Ectodermal cell (in vitro differentiated cells): ENCODE measurements at regions not wholly inside any gene's neighbourhood (a gene's known extent, or its start where the extent isn't known, plus 50 kb on each side); places are given as distances from the start of the nearest gene placed in this dataset.

Experiments used
- H3K27ac ChIP-seq: 2 replicates; pipeline ENCODE4 v1.7.0; 2013; ENCODE audit warnings: mild to moderate bottlenecking, low read depth, low read length; ENCODE audit not compliant: insufficient read depth, poor library complexity, severe bottlenecking
- H3K27me3 ChIP-seq: 2 replicates; pipeline ENCODE4 v1.7.0; 2013; ENCODE audit warnings: mild to moderate bottlenecking, low read length; ENCODE audit not compliant: insufficient read depth, control insufficient read depth, poor library complexity, severe bottlenecking
- H3K36me3 ChIP-seq: one replicate; pipeline ENCODE4 v1.7.0; 2013; ENCODE audit warnings: low read length; ENCODE audit not compliant: control insufficient read depth, insufficient read depth
- H3K4me1 ChIP-seq: one replicate; pipeline ENCODE4 v1.7.0; 2013; ENCODE audit warnings: low read length; ENCODE audit not compliant: control insufficient read depth, insufficient read depth
- H3K4me3 ChIP-seq: 2 replicates; pipeline ENCODE4 v1.7.0; 2013; ENCODE audit warnings: low read depth, low read length, control low read depth; ENCODE audit not compliant: insufficient read depth
- H3K9me3 ChIP-seq: 2 replicates; pipeline ENCODE4 v1.7.0; 2013; ENCODE audit warnings: mild to moderate bottlenecking, low read length, moderate library complexity; ENCODE audit not compliant: control insufficient read depth
- WGBS, 2 experiments: methylation state at CpG; one replicate each; pipeline ENCODE4 v1.1.7; 2013; ENCODE audit warnings: missing lambda C conversion rate in 2 of 2; 5-methylcytosine and 5-hydroxymethylcytosine counted together

DNA sequence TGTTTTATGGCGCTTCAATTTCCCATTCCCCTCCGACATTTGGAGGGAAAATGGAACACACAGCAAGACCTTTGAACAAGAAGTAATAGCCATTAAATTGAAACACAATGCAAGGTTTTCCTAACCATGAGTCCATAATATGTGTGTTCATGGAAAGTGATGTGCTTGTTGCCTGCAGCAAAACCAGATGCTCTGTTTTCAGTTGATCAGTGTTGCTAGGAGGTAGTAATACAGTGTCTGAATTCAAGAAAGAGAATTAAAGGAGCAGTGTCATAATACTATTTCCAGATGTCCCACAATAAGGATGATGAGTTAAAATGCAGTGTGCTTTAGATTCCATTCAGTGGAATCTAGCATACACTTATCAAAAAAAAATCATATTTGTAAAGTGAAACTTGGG is 637.4 kb upstream of the API5 start:
- 89 to 100% methylated on average over 2 of the region's 2 CpGs for WGBS, 2 experiments
- Histone ChIP-seq H3K27ac (no peak overlapping the region), H3K27me3 (no peaks in the 10 kb centered on the region), H3K4me1 (no peaks in the 10 kb centered on the region), H3K4me3 (no peak overlapping the region), H3K9me3 (no peaks in the 10 kb centered on the region), H3K36me3 (no peaks in the 10 kb centered on the region)

DNA sequence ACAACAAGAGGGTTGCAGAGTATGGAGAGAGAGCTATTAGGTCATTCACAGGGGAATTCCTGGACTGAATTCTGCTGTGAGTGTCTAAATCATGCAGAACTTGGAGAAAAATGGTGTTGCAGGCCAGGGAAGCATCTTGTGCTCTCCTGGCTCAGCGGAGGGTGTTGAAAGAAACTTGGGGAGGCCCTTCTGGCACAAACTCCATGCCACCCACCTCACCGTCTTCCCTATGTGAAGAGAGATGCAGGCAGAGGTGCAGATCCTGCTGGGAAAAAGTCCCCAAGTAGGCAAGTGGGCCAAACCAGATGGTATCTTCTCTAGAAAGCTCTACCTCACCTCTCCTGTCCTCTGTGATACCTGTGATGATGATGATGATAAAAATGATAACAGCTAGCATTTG is 604.3 kb upstream of the API5 start:
- WGBS, 2 experiments, result 90 to 96% methylated on average over 2 of the region's 2 CpGs
- H3K36me3 ChIP-seq, result no peaks in the 10 kb centered on the region
- H3K27ac ChIP-seq, result no peak overlapping the region
- no peaks in the 10 kb centered on the region for H3K27me3 ChIP-seq
- no peaks in the 10 kb centered on the region for H3K9me3 ChIP-seq
- no peak overlapping the region for H3K4me3 ChIP-seq
- no peaks in the 10 kb centered on the region for H3K4me1 ChIP-seq

DNA sequence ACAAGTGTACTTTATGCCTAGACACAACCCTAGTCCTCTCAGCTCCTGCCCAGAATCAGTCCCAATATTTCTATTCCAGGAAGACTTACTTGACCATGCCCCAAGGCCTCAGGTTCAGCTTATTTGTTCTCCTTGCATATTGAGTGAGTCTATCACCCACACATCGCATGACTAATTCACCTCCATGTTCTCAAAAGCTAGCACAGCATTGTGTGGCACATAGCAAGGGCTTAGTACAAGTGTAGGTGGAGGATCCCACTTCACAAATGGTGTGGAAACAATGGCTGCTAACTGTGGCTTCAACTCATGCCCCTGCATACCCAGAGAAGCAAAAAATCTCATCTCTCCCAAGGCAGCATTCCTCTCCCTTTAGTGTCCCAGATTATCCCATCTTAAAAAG is 602.6 kb upstream of the API5 start:
- Histone ChIP-seq H3K4me3 (no peak overlapping the region), H3K27ac (no peak overlapping the region), H3K4me1 (no peaks in the 10 kb centered on the region), H3K9me3 (no peaks in the 10 kb centered on the region), H3K36me3 (no peaks in the 10 kb centered on the region), H3K27me3 (no peaks in the 10 kb centered on the region)
- 94 to 100% methylated on average over 1 of the region's 1 CpG for WGBS, 2 experiments

DNA sequence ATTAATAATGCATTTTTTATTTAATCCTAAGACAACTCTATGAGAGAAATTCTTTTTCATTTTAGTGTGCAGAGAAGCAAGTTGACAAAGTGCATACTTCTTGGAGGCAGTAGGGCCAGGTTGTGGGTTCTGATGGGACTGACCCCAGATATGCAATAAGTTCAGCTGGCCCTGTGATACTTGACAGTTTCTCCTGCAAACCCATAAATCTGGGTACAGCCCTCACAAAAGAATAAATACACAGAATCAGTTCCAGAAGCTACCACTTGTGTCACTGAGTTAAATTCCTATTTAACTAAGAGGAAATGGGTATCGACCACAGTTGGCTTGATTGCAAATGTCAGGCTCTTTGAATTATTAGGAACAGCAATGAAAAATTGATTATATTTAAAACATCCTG is 598.5 kb upstream of the API5 start:
- H3K27me3 ChIP-seq, result no peaks in the 10 kb centered on the region
- no peak overlapping the region for H3K4me3 ChIP-seq
- H3K27ac ChIP-seq, result no peak overlapping the region
- H3K36me3 ChIP-seq, result no peaks in the 10 kb centered on the region
- H3K9me3 ChIP-seq, result no peaks in the 10 kb centered on the region
- 100% methylated on average over 1 of the region's 1 CpG; no CpG with 5 or more reads in 1 of the 2 experiments for WGBS, 2 experiments
- no peaks in the 10 kb centered on the region for H3K4me1 ChIP-seq

DNA sequence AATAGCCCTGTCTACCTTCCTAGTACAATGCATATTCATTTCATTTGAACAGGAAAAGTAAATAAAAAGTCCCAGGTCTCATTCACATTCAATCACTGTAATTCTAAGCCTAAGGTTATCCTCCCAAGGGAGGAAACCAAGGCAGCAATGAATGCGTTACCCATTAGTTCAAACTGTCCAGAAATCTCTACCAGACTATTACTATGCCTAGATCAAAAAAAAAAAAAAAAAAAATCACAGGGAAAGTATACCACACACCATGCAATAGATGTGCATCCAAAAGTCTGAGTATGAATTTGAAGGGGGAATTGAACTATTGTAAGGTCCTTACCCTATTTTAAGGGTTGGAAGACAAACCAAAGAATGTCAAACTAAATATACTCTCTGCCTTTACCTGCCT is 598.0 kb upstream of the API5 start:
- no peak overlapping the region for H3K27ac ChIP-seq
- no peak overlapping the region for H3K4me3 ChIP-seq
- H3K9me3 ChIP-seq, result no peaks in the 10 kb centered on the region
- 0% methylated on average over 1 of the region's 1 CpG for WGBS, 2 experiments
- H3K27me3 ChIP-seq, result no peaks in the 10 kb centered on the region
- H3K4me1 ChIP-seq, result no peaks in the 10 kb centered on the region
- no peaks in the 10 kb centered on the region for H3K36me3 ChIP-seq

DNA sequence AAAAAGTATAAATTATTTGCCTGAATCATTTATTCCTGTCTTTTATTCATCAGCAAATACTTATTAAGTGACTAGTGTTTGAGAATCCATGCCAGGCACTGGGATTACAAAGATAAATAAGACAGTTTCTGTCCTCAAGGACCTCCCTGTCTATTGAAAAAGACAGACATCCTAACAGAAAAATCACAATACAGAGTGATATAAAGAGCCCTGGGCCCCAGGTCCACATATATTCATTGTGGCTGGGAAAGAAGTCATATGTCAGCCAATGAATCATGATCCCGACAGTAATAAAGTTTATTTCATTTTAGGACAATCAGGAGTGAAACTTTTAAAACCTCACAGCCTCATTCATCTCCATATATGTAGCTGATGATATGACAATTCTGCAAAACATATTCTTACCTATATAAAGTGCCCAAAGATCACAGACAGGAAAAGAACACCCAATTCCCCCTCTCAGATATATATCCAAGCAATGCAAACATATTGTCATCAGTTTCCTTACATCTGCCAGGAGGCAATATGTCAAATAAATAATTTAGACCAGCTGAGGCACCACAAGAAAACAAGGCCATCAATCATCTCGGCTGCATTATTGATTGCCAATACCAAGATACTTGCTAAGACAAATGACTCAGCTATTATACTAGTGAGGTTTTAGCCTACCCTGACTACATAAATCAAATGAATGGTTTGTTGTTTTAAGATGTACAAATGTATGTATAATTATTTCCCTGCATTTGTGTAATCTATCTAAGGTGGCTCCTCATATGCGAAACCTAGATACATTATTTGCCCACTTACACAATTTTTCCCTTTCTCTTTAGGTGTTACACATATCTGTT is 590.9 kb upstream of the API5 start:
- Histone ChIP-seq H3K4me3 (no peak overlapping the region), H3K9me3 (no peaks in the 10 kb centered on the region), H3K27ac (no peak overlapping the region), H3K4me1 (no peaks in the 10 kb centered on the region), H3K27me3 (no peaks in the 10 kb centered on the region), H3K36me3 (no peaks in the 10 kb centered on the region)
- WGBS, 2 experiments, result 40 to 60% methylated on average over 2 to 3 of the region's 3 CpGs

DNA sequence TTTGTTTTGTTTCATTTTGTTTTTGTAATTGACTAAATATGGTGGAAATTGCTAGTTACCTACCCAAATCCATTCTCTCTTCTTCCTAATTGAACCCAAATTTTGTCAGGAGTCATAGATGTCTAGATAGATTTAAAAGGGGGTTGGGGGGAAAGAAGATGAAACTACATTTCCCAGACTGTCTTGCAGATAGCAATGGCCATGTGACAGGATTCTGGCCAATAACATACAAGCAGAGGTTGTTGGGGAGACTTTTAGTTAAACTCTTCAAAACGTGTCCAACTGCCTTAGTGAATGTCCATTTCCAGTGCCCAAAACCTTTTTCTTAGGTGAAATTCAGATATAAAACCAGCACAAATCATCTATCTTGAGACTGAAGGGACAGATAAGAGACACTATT is 583.9 kb upstream of the API5 start:
- Histone ChIP-seq H3K36me3 (no peaks in the 10 kb centered on the region), H3K9me3 (no peaks in the 10 kb centered on the region), H3K4me3 (no peak overlapping the region), H3K27ac (no peak overlapping the region), H3K27me3 (no peaks in the 10 kb centered on the region), H3K4me1 (no peaks in the 10 kb centered on the region)
- WGBS, 2 experiments, result 33 to 57% methylated on average over 1 of the region's 1 CpG

DNA sequence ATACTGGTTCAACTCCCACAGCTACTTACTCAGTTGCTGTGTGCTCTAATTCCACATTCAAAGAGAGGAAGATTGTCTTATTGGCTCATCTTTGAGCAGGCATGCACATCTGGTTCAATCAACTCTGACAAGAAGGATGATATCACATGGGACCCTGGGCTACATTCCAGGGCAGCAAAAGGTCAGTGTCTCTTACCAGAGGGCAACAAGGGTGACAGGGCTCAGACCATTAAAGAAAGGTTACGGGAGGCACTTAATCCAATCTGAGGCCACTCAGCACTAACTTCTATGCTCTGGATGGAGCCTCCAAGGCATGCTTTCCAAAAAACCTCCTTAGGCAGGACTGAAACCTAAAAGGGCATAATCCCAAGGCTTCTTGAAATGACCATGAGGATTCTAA is 549.4 kb upstream of the API5 start:
- WGBS, 2 experiments, result 68 to 81% methylated on average over 1 of the region's 1 CpG

DNA sequence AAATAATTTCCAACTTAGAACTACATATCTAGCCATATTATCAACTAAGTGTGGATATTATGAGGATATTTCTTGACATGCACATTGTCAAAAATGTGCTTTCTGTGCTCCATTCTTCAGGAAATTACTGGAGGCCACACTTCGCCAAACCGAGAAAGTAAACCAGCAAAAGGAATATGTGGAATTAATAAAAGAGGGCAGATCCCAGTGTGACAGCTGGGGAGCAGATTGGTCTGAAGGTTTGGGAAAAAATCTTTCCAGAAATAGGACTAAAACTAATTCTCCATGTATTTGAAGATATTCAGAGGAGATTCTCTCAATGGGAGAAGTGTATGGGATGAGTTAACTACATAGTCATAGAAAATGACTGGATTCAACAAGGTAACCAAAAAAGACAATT is 546.9 kb upstream of the API5 start:
- H3K4me1 ChIP-seq, result no peaks in the 10 kb centered on the region
- WGBS, 2 experiments, result 88 to 100% methylated on average over 2 of the region's 2 CpGs
- no peaks in the 10 kb centered on the region for H3K36me3 ChIP-seq
- H3K9me3 ChIP-seq, result no peaks in the 10 kb centered on the region
- no peaks in the 10 kb centered on the region for H3K27me3 ChIP-seq
- no peak overlapping the region for H3K27ac ChIP-seq
- H3K4me3 ChIP-seq, result no peak overlapping the region

More for the DNA sequence above, 549.4 kb upstream of the API5 start:
- no peaks in the 10 kb centered on the region for H3K4me1 ChIP-seq
- H3K9me3 ChIP-seq, result no peaks in the 10 kb centered on the region
- no peak overlapping the region for H3K4me3 ChIP-seq
- no peaks in the 10 kb centered on the region for H3K36me3 ChIP-seq
- H3K27me3 ChIP-seq, result no peaks in the 10 kb centered on the region
- H3K27ac ChIP-seq, result no peak overlapping the region

DNA sequence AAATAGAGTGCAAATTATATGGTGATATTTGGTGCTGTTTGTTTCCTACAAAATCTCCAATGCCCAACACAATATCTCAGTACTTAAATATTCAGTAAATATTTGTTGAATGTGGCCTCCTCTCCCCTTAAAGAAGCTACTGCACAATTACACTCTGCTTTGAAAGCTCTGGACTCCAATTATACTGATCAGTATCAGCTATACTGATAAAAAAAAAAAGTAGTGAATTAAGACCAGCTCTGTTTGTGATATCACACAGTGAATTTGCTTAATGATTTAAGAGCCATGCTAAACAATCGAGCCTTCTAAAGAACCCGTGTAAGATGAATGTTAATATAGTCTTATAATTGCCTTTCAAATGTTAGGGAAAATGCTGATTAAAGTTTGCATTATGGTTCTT is 543.2 kb upstream of the API5 start:
- 96 to 98% methylated on average over 2 of the region's 2 CpGs for WGBS, 2 experiments
- Histone ChIP-seq H3K4me1 (no peaks in the 10 kb centered on the region), H3K27me3 (no peaks in the 10 kb centered on the region), H3K9me3 (no peaks in the 10 kb centered on the region), H3K4me3 (no peak overlapping the region), H3K36me3 (no peaks in the 10 kb centered on the region), H3K27ac (no peak overlapping the region)
